ENCODE measurements at regions not wholly inside any gene's neighbourhood (a gene's known extent, or its start where the extent isn't known, plus 50 kb on each side); places are given as distances from the start of the nearest gene placed in this dataset.

GRCh38 chr14:62017651-62018230 lies 255.5 kb downstream of the SNAPC1 start:
- Histone ChIP-seq H3K9me3 (ENCODE audit: control insufficient read depth, low read depth, low read length) (no peaks in the 10 kb centered on the region), H3K14ac (ENCODE audit: insufficient read depth, low read length) (no peak overlapping the region), H2AK5ac (ENCODE audit: insufficient read length, low read length) (no peak overlapping the region), H2BK15ac (ENCODE audit: low read depth, low read length) (no peak overlapping the region), H3K9ac (ENCODE audit: extremely low read depth, insufficient read length, low read length) (no peak overlapping the region), H2BK5ac (ENCODE audit: insufficient read length, low read length) (no peak overlapping the region), H3T11ph (ENCODE audit: low read length) (no peak overlapping the region), H3K23ac (ENCODE audit: insufficient read length, low read depth, low read length) (no peak overlapping the region), H2BK12ac (ENCODE audit: insufficient read length, low read depth, low read length) (no peak overlapping the region), H3K56ac (ENCODE audit: insufficient read length, low read depth, low read length) (no peak overlapping the region), H4K8ac (replicated peaks; ENCODE audit: insufficient read length, low read depth, low read length) (no peak overlapping the region), H3K4me2 (ENCODE audit: insufficient read depth, insufficient read length, low read length) (no peak overlapping the region), H4K91ac (ENCODE audit: insufficient read length, low read depth, low read length) (no peak overlapping the region), H3K23me2 (ENCODE audit: insufficient read length, low read depth, low read length, poor library complexity, severe bottlenecking) (no peaks in the 10 kb centered on the region), H3K79me1 (ENCODE audit: insufficient read depth, low read depth, low read length, poor library complexity, severe bottlenecking) (no peaks in the 10 kb centered on the region), H4K20me1 (ENCODE audit: control insufficient read depth, insufficient read depth, insufficient read length) (no peaks in the 10 kb centered on the region), H3K27ac (ENCODE audit: insufficient read length, low read depth, low read length) (no peak overlapping the region), H3K4ac (ENCODE audit: low read depth, low read length) (no peak overlapping the region), H2BK20ac (ENCODE audit: low read depth, low read length, poor library complexity, severe bottlenecking) (no peak overlapping the region), H3K18ac (ENCODE audit: insufficient read length, low read depth, low read length) (no peak overlapping the region), H2AFZ (ENCODE audit: low read length) (no peak overlapping the region), H4K5ac (ENCODE audit: insufficient read length, low read depth, low read length) (no peak overlapping the region), H3K4me1 (ENCODE audit: insufficient read depth, low read length) (no peaks in the 10 kb centered on the region), H3K27me3 (ENCODE audit: insufficient read depth, low read length) (no peaks in the 10 kb centered on the region), H2BK120ac (ENCODE audit: low read depth, low read length, poor library complexity, severe bottlenecking) (no peak overlapping the region), H3K79me2 (ENCODE audit: insufficient read depth, low read length) (no peaks in the 10 kb centered on the region)
- Mint-ChIP-seq H3K4me1 (no peaks in the 10 kb centered on the region), H3K4me3 (no peak overlapping the region), H3K36me3 (ENCODE audit: insufficient read depth in 1 of 3, low read depth in 3 of 3) (no peaks in the 10 kb centered on the region), H3K27ac (no peak overlapping the region), H3K27me3 (ENCODE audit: low read depth) (no peaks in the 10 kb centered on the region), H3K9me3 (no peaks in the 10 kb centered on the region)
- WGBS (ENCODE audit: extremely low coverage, insufficient read length, low lambda C conversion rate): no CpG with 5 or more reads among the region's 7 CpGs
- no peak for DNase-seq
- TF ChIP-seq, protein P1, sequence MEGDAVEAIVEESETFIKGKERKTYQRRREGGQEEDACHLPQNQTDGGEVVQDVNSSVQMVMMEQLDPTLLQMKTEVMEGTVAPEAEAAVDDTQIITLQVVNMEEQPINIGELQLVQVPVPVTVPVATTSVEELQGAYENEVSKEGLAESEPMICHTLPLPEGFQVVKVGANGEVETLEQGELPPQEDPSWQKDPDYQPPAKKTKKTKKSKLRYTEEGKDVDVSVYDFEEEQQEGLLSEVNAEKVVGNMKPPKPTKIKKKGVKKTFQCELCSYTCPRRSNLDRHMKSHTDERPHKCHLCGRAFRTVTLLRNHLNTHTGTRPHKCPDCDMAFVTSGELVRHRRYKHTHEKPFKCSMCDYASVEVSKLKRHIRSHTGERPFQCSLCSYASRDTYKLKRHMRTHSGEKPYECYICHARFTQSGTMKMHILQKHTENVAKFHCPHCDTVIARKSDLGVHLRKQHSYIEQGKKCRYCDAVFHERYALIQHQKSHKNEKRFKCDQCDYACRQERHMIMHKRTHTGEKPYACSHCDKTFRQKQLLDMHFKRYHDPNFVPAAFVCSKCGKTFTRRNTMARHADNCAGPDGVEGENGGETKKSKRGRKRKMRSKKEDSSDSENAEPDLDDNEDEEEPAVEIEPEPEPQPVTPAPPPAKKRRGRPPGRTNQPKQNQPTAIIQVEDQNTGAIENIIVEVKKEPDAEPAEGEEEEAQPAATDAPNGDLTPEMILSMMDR (conservative IDR thresholded peaks at IDR 0.05): no peak

All from H9 (cell line).